Prostate gland (tissue), 2 donors: ENCODE measurements at regions not wholly inside any gene's neighbourhood (a gene's known extent, or its start where the extent isn't known, plus 50 kb on each side); places are given as distances from the start of the nearest gene placed in this dataset.

Source experiments
- DNase-seq: peaks from one replicate; pipeline ENCODE4 v3.0.0-alpha.2; 2019; ENCODE audit warnings: low spot score
- H3K27ac ChIP-seq, 2 donors: fragments of 200-600 bp; sonication (generic); 2 replicates each; pipeline ENCODE4 v1.5.1; 2017 to 2019
- H3K27me3 ChIP-seq: fragments of 200-600 bp; sonication (generic); replicated peaks from 2 replicates; pipeline ENCODE4 v1.5.1; 2019; ENCODE audit not compliant: insufficient read depth
- H3K36me3 ChIP-seq, 2 donors: fragments of 200-600 bp; sonication (generic); 1 replicate in 1 of 2; 2 replicates in 1 of 2; pipeline versions ENCODE4 v1.5.1 to v1.8.1; 2017 to 2019
- H3K4me1 ChIP-seq: fragments of 200-600 bp; sonication (generic); replicated peaks from 2 replicates; pipeline ENCODE4 v1.5.1; 2019
- H3K4me3 ChIP-seq, 2 donors: fragments of 200-600 bp; sonication (generic); 2 replicates each; pipeline ENCODE4 v1.5.1; 2017 to 2019
- H3K9me3 ChIP-seq: fragments of 200-600 bp; sonication (generic); 2 replicates; pipeline ENCODE4 v1.5.1; 2017
- POLR2A ChIP-seq: fragments of 450-650 bp; IDR thresholded peaks from one replicate; pipeline ENCODE4 v1.6.1; 2016; ENCODE audit warnings: antibody characterized with exemption, mild to moderate bottlenecking
- POLR2AphosphoS5 ChIP-seq: sonication (generic); formaldehyde crosslinking; IDR thresholded peaks from one replicate; pipeline ENCODE4 v1.6.1; 2017; ENCODE audit warnings: antibody characterized with exemption
- WGBS: methylation state at CpG from one replicate; pipeline ENCODE4 v1.1.5; 2018; 5-methylcytosine and 5-hydroxymethylcytosine counted together
- intact Hi-C: fragments of 100-400 bp; cut with DNase I; formaldehyde crosslinking; loops from one replicate; pipeline ENCODE4 v1.14.2; 2022
- TF ChIP-seq, protein P1 (sequence below), 4 experiments: fragments of 200-600 bp in 2 of 4; fragments of 450-650 bp in 2 of 4; sonication (generic) in 2 of 4; IDR thresholded peaks; 1 replicate in 3 of 4; 2 replicates in 1 of 4; pipeline ENCODE4 v1.5.1; 2016 to 2019; ENCODE audit warnings: antibody characterized with exemption in 4 of 4, mild to moderate bottlenecking in 2 of 4, moderate library complexity in 2 of 4

DNA sequence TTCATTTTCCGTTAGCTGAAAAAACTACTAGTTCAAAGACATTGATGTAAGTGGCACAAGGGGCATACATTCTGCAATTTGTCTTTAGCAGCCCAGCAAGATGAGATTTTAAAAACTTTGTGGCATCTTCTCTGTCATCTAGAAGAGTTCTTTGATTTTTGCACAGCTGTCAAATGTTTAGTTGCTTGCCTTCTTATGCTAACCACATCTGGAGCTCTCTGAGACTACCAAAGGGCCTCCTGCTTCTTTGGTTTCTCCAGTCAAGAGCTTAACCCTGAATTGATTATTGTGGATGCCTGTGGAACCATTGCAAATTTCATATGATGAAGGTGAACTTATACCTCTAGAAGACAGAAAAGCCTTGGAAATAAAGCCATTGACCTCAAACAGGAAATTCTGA lies 468.7 kb upstream of the RGMA start:
- H3K36me3 ChIP-seq = no peaks in the 10 kb centered on the region
- H3K27ac ChIP-seq = no peak overlapping the region
- TF ChIP-seq POLR2A = no peak
- no peak for TF ChIP-seq POLR2AphosphoS5
- TF ChIP-seq, protein P1, sequence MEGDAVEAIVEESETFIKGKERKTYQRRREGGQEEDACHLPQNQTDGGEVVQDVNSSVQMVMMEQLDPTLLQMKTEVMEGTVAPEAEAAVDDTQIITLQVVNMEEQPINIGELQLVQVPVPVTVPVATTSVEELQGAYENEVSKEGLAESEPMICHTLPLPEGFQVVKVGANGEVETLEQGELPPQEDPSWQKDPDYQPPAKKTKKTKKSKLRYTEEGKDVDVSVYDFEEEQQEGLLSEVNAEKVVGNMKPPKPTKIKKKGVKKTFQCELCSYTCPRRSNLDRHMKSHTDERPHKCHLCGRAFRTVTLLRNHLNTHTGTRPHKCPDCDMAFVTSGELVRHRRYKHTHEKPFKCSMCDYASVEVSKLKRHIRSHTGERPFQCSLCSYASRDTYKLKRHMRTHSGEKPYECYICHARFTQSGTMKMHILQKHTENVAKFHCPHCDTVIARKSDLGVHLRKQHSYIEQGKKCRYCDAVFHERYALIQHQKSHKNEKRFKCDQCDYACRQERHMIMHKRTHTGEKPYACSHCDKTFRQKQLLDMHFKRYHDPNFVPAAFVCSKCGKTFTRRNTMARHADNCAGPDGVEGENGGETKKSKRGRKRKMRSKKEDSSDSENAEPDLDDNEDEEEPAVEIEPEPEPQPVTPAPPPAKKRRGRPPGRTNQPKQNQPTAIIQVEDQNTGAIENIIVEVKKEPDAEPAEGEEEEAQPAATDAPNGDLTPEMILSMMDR (IDR thresholded peaks at IDR 0.05) = no peak
- no peaks in the 10 kb centered on the region for H3K4me1 ChIP-seq
- intact Hi-C loops = no loop called here
- no peaks in the 10 kb centered on the region for H3K9me3 ChIP-seq
- H3K4me3 ChIP-seq = no peak overlapping the region
- H3K27me3 ChIP-seq = no peaks in the 10 kb centered on the region
- WGBS = 100% methylated on average over 1 of the region's 1 CpG
- DNase-seq = no peak

DNA sequence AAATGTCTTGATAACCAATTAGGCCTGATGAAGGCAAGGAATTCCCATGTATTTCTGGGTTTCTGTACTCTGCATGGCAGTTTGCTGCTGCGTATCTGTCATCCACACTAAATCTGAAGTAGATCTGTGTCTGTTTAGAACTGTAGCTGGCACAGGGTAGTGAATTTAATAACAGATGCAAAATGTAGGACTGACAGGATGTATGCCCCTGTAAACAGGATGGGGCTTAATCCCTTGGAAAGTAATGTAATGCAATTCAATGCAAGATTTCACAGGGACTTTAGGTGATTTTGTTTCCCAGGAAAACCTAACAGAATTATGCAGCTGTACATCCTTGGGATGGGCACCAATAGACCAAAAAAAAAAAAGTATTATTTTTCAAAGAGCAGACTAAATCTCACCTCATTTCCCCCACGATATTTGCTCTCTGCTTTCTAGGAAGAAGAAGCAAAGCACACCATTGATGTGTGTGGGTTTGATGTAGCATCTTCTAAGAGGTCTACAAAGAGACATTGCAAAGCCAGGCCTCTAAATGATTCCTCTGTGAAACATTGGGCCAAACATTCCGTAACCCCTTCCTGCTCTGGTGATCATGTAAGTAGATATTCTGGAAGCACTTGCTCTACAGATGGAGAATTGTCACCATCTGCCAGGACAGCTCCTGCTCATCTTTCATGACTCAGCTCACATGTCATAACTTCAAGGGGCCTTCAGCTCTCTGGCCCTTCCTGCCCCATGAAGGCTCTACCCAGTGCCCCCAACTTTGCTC lies 464.3 kb upstream of the RGMA start:
- Histone ChIP-seq H3K4me3 (no peak overlapping the region), H3K4me1 (no peaks in the 10 kb centered on the region), H3K27me3 (no peaks in the 10 kb centered on the region), H3K9me3 (no peaks in the 10 kb centered on the region), H3K36me3 (no peaks in the 10 kb centered on the region), H3K27ac (no peak overlapping the region)
- no peak for DNase-seq
- intact Hi-C loops = no loop called here
- 60% methylated on average over 3 of the region's 3 CpGs for WGBS
- no peak for TF ChIP-seq POLR2AphosphoS5
- TF ChIP-seq POLR2A = no peak
- TF ChIP-seq, protein P1 (IDR thresholded peaks at IDR 0.05) = no peak

DNA sequence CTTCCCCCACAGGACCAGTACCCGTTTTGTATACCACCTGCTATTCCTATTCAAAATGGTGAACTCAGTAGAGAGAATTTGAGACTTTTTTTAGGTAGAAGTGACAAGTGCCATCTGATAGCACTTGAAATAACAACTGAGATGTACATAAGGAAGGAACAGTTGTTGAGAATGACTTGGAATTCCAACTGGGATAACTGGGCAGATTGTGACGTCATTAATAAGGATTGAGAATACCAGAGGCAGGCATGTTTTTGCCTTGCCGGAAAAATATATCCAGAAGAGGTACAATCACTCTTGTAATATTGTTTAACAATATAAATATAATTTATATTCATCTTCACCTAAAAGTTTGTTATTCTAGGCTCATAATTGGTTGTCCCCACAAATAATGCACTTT lies 454.1 kb upstream of the RGMA start:
- H3K27me3 ChIP-seq = no peaks in the 10 kb centered on the region
- no peaks in the 10 kb centered on the region for H3K36me3 ChIP-seq
- no peaks in the 10 kb centered on the region for H3K9me3 ChIP-seq
- no peaks in the 10 kb centered on the region for H3K4me1 ChIP-seq
- no peak overlapping the region for H3K4me3 ChIP-seq
- intact Hi-C loops = no loop called here
- no peak for DNase-seq
- WGBS = 88% methylated on average over 3 of the region's 3 CpGs
- H3K27ac ChIP-seq = no peak overlapping the region
- TF ChIP-seq POLR2A = no peak
- TF ChIP-seq POLR2AphosphoS5 = no peak
- TF ChIP-seq, protein P1 (IDR thresholded peaks at IDR 0.05) = no peak

DNA sequence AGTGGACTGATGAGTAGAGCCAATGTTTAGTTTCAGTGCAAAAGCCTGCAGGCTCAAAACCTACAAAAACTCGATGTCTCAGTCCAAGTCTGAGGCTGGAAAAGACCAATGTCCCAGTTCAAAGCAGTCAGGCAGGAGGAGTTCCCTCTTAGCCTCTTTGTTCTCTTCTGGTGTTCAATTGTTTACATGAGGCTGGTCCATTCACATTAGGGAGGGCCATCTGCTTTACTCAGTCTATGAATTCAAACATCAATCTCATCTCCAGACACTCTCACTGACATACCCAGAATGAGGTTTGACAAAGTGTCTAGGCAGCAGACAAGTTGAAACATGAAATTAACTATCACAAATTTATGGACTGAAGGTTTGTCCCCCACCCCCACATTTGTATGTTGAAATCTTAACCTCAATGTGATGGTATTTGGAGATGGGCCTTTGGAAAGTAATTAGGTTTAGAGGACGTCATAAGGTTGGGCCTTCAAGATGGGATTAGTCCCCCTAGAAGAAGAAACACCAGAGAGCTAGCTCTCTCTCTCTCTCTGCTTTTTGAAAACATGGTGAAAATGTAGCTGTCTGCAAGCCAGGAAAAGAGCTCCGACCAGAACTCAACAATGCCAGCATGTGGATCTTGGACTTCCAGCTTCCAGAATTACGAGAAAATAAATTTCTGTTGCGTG lies 438.5 kb upstream of the RGMA start:
- intact Hi-C loops = no loop called here
- Histone ChIP-seq H3K27ac (no peak overlapping the region), H3K27me3 (no peaks in the 10 kb centered on the region), H3K4me3 (no peak overlapping the region), H3K9me3 (no peaks in the 10 kb centered on the region), H3K36me3 (no peaks in the 10 kb centered on the region), H3K4me1 (no peaks in the 10 kb centered on the region)
- no peak for DNase-seq
- 61% methylated on average over 5 of the region's 5 CpGs for WGBS
- no peak for TF ChIP-seq POLR2AphosphoS5
- TF ChIP-seq, protein P1 (IDR thresholded peaks at IDR 0.05) = no peak
- TF ChIP-seq POLR2A = no peak

GRCh38 chr15:93524432-93524831 lies 435.4 kb upstream of the RGMA start:
- no peaks in the 10 kb centered on the region for H3K4me1 ChIP-seq
- H3K9me3 ChIP-seq = no peaks in the 10 kb centered on the region
- H3K27me3 ChIP-seq = no peaks in the 10 kb centered on the region
- no peaks in the 10 kb centered on the region for H3K36me3 ChIP-seq
- H3K4me3 ChIP-seq = no peak overlapping the region
- WGBS = 43% methylated on average over 6 of the region's 6 CpGs
- TF ChIP-seq POLR2AphosphoS5 (no peak), POLR2A (no peak)
- TF ChIP-seq, protein P1 (IDR thresholded peaks at IDR 0.05) = no peak
- DNase-seq = no peak
- H3K27ac ChIP-seq = no peak overlapping the region
- intact Hi-C loops = no loop called here
